Natural killer cell (primary cell): ENCODE measurements at regions not wholly inside any gene's neighbourhood (a gene's known extent, or its start where the extent isn't known, plus 50 kb on each side); places are given as distances from the start of the nearest gene placed in this dataset.

Experiments
- ATAC-seq, 3 donors: fragments of 150-1000 bp in 2 of 3; fragments of 200-7000 bp in 1 of 3; cut with Tn5 transposase; 1 replicate in 1 of 3; 2 replicates in 2 of 3; pipeline ENCODE4 v1.10.0; 2021; ENCODE audit warnings: mild to moderate bottlenecking in 2 of 3, moderate library complexity in 2 of 3
- DNase-seq, 2 donors: peaks; one replicate each; pipeline versions ENCODE4 v3.0.0 to v3.0.0-alpha.2; 2013 to 2021; ENCODE audit warnings: mixed read lengths in 1 of 2
- H3K27ac ChIP-seq: one replicate; pipeline ENCODE4 v1.5.1; 2013; ENCODE audit warnings: mild to moderate bottlenecking, low read length
- H3K27me3 ChIP-seq: one replicate; pipeline ENCODE4 v1.6.1; 2013; ENCODE audit warnings: low read length; ENCODE audit not compliant: control insufficient read depth, insufficient read depth
- H3K36me3 ChIP-seq: one replicate; pipeline ENCODE4 v1.6.1; 2013; ENCODE audit warnings: low read length; ENCODE audit not compliant: control insufficient read depth, insufficient read depth
- H3K4me1 ChIP-seq: one replicate; pipeline ENCODE4 v1.6.1; 2013; ENCODE audit warnings: low read length; ENCODE audit not compliant: control insufficient read depth, insufficient read depth
- H3K4me3 ChIP-seq: one replicate; pipeline ENCODE4 v1.5.1; 2013; ENCODE audit warnings: low read length
- H3K9me3 ChIP-seq: one replicate; pipeline ENCODE4 v1.6.1; 2013; ENCODE audit warnings: low read length; ENCODE audit not compliant: control insufficient read depth, insufficient read depth
- H3K27ac Mint-ChIP-seq, 2 donors: one replicate each; pipeline ENCODE4 v1.8.0; 2022; ENCODE audit warnings: mild to moderate bottlenecking in 2 of 2, mixed read lengths in 2 of 2, moderate library complexity in 1 of 2
- H3K27me3 Mint-ChIP-seq, 2 donors: one replicate each; pipeline ENCODE4 v1.8.0; 2022; ENCODE audit warnings: low read depth in 2 of 2, mixed read lengths in 2 of 2
- H3K36me3 Mint-ChIP-seq: one replicate; pipeline ENCODE4 v1.8.0; 2022; ENCODE audit warnings: mixed read lengths
- H3K4me1 Mint-ChIP-seq, 2 donors: one replicate each; pipeline ENCODE4 v1.8.0; 2022; ENCODE audit warnings: mixed read lengths in 2 of 2
- H3K4me3 Mint-ChIP-seq: one replicate; pipeline ENCODE4 v1.8.0; 2022; ENCODE audit warnings: mild to moderate bottlenecking, moderate library complexity, mixed read lengths
- H3K9me3 Mint-ChIP-seq, 2 donors: one replicate each; pipeline ENCODE4 v1.8.0; 2022; ENCODE audit warnings: mixed read lengths in 2 of 2
- CTCF ChIP-seq: fragments of 200-600 bp; IDR thresholded peaks from one replicate; pipeline ENCODE4 v1.8.0; 2022; ENCODE audit warnings: antibody characterized with exemption
- WGBS: methylation state at CpG from one replicate; pipeline ENCODE4 v1.1.7; 2013; ENCODE audit warnings: missing lambda C conversion rate; ENCODE audit not compliant: insufficient coverage; 5-methylcytosine and 5-hydroxymethylcytosine counted together
- intact Hi-C: fragments of 100-400 bp; cut with micrococcal nuclease; formaldehyde crosslinking; loops from one replicate; pipeline ENCODE4 v1.14.2; 2022

GRCh38 chr7:80082213-80082612, 52.4 kb upstream of the GNAI1 start:
- Mint-ChIP-seq H3K9me3 (no peaks in the 10 kb centered on the region), H3K27me3 (no peaks in the 10 kb centered on the region), H3K27ac (no peak overlapping the region), H3K36me3 (no peaks in the 10 kb centered on the region), H3K4me3 (no peak overlapping the region), H3K4me1 (peaks cover 6 to 8% of the 10 kb centered on the region in 2 donors)
- H3K4me1 ChIP-seq = peaks cover 2% of the 10 kb centered on the region
- TF ChIP-seq CTCF = no peak
- no peaks in the 10 kb centered on the region for H3K9me3 ChIP-seq
- H3K36me3 ChIP-seq = no peaks in the 10 kb centered on the region
- no peak overlapping the region for H3K27ac ChIP-seq
- ATAC-seq = no peak
- DNase-seq = no peak
- no peak overlapping the region for H3K4me3 ChIP-seq
- no peaks in the 10 kb centered on the region for H3K27me3 ChIP-seq
- intact Hi-C loops = no loop called here

- H3K4me1 Mint-ChIP-seq = peaks cover 6 to 8% of the 10 kb centered on the region in 2 donors
- H3K4me3 Mint-ChIP-seq = no peak overlapping the region
Measured at GRCh38 chr7:80078886-80079285, 55.7 kb upstream of the GNAI1 start.

GRCh38 chr7:80078159-80078731, 56.4 kb upstream of the GNAI1 start:
- intact Hi-C loops = no loop called here
- Mint-ChIP-seq H3K36me3 (no peaks in the 10 kb centered on the region), H3K27ac (peak overlapping the region in 1 of 2 donors; percentile 3), H3K27me3 (no peaks in the 10 kb centered on the region), H3K4me1 (peaks cover 6 to 8% of the 10 kb centered on the region in 2 donors), H3K9me3 (peaks cover 0 to 3% of the 10 kb centered on the region in 2 donors), H3K4me3 (peak overlapping the region; percentile 47)
- Histone ChIP-seq H3K4me1 (peaks cover 2% of the 10 kb centered on the region), H3K27me3 (no peaks in the 10 kb centered on the region), H3K27ac (no peak overlapping the region), H3K9me3 (no peaks in the 10 kb centered on the region), H3K4me3 (no peak overlapping the region), H3K36me3 (no peaks in the 10 kb centered on the region)
- 8% methylated on average over 4 of the region's 5 CpGs for WGBS
- no peak for DNase-seq
- no peak for TF ChIP-seq CTCF
- no peak for ATAC-seq

More at GRCh38 chr7:80078886-80079285, 55.7 kb upstream of the GNAI1 start:
- TF ChIP-seq CTCF = no peak
- Histone ChIP-seq H3K4me1 (peaks cover 2% of the 10 kb centered on the region), H3K27ac (no peak overlapping the region), H3K9me3 (no peaks in the 10 kb centered on the region), H3K36me3 (no peaks in the 10 kb centered on the region), H3K27me3 (no peaks in the 10 kb centered on the region), H3K4me3 (no peak overlapping the region)
- Mint-ChIP-seq H3K36me3 (no peaks in the 10 kb centered on the region), H3K9me3 (peaks cover 0 to 2% of the 10 kb centered on the region in 2 donors), H3K27ac (no peak overlapping the region), H3K27me3 (no peaks in the 10 kb centered on the region)
- WGBS = 94% methylated on average over 2 of the region's 3 CpGs
- intact Hi-C loops = no loop called here
- ATAC-seq (no peak), DNase-seq (no peak)

- Mint-ChIP-seq H3K27ac (no peak overlapping the region), H3K27me3 (no peaks in the 10 kb centered on the region), H3K4me3 (no peak overlapping the region), H3K9me3 (peaks cover 8% of the 10 kb centered on the region in 2 donors), H3K36me3 (no peaks in the 10 kb centered on the region), H3K4me1 (no peaks in the 10 kb centered on the region)
- intact Hi-C loops = no loop called here
- no peak for TF ChIP-seq CTCF
- no peak overlapping the region for H3K27ac ChIP-seq
- WGBS = no CpG with 5 or more reads among the region's 2 CpGs
- H3K36me3 ChIP-seq = no peaks in the 10 kb centered on the region
- H3K4me3 ChIP-seq = no peak overlapping the region
- no peaks in the 10 kb centered on the region for H3K4me1 ChIP-seq
- H3K27me3 ChIP-seq = no peaks in the 10 kb centered on the region
- DNase-seq (no peak), ATAC-seq (no peak)
- H3K9me3 ChIP-seq = peaks cover 5% of the 10 kb centered on the region
Measured at GRCh38 chr7:80070391-80070790, 64.2 kb upstream of the GNAI1 start.
